ENCODE measurements at regions not wholly inside any gene's neighbourhood (a gene's known extent, or its start where the extent isn't known, plus 50 kb on each side); places are given as distances from the start of the nearest gene placed in this dataset.

- TF ChIP-seq CTCF (IDR thresholded peaks at IDR 0.05) (no peak), POLR2A (IDR thresholded peaks at IDR 0.05; ENCODE audit: low read depth) (no peak)
Measured at GRCh38 chr4:66451741-66452140, 781.5 kb upstream of the EPHA5 start.

Measured in esophagus muscularis mucosa (tissue), 3 donors.